ENCODE measurements at regions not wholly inside any gene's neighbourhood (a gene's known extent, or its start where the extent isn't known, plus 50 kb on each side); places are given as distances from the start of the nearest gene placed in this dataset.

GRCh38 chr6:19945843-19946358, 108.7 kb downstream of the ID4 start:
- Histone ChIP-seq H4K20me1 (ENCODE audit: insufficient read depth, low read length) (no peaks in the 10 kb centered on the region), H3K14ac (replicated peaks; ENCODE audit: low read depth, low read length) (no peak overlapping the region), H4K91ac (ENCODE audit: insufficient read depth, low read depth, low read length) (no peak overlapping the region), H3K36me3 (ENCODE audit: control insufficient read depth, insufficient read depth, low read length) (no peaks in the 10 kb centered on the region), H3K23ac (ENCODE audit: low read depth, low read length) (no peak overlapping the region), H2BK15ac (ENCODE audit: low read depth, low read length) (no peak overlapping the region), H3K4me2 (ENCODE audit: low read depth, low read length) (no peak overlapping the region), H3K27ac (ENCODE audit: insufficient read depth, low read length) (no peak overlapping the region), H3K4me3 (ENCODE audit: insufficient read depth, low read depth, low read length) (no peak overlapping the region), H3K9ac (ENCODE audit: low read depth, low read length) (no peak overlapping the region), H2AK5ac (ENCODE audit: low read depth, low read length) (no peak overlapping the region), H2BK120ac (ENCODE audit: low read depth, low read length) (no peak overlapping the region), H3K56ac (ENCODE audit: extremely low read depth, insufficient read depth, low read length) (no peak overlapping the region), H3K4ac (ENCODE audit: low read depth, low read length) (no peak overlapping the region), H3K79me1 (ENCODE audit: low read depth in 1 of 2, low read length in 2 of 2) (no peaks in the 10 kb centered on the region), H4K5ac (ENCODE audit: low read depth, low read length) (no peak overlapping the region), H3K27me3 (ENCODE audit: control insufficient read depth, insufficient read depth, low read length) (no peaks in the 10 kb centered on the region), H4K8ac (ENCODE audit: low read depth in 2 of 2, low read length in 2 of 2) (no peak overlapping the region), H3K18ac (ENCODE audit: low read depth, low read length) (no peak overlapping the region), H3K9me1 (ENCODE audit: insufficient read depth, low read length) (no peaks in the 10 kb centered on the region), H3K4me1 (ENCODE audit: control insufficient read depth, insufficient read depth, low read length) (no peaks in the 10 kb centered on the region), H3K9me3 (ENCODE audit: control insufficient read depth, insufficient read depth, low read length) (peaks cover 2% of the 10 kb centered on the region; the same call in 1 of the 2 replicates), H2BK5ac (ENCODE audit: low read depth, low read length, poor library complexity, severe bottlenecking) (no peak overlapping the region), H2BK20ac (ENCODE audit: low read depth, low read length) (no peak overlapping the region), H2AK9ac (replicated peaks; ENCODE audit: low read depth, low read length, poor library complexity) (no peak overlapping the region), H2AFZ (replicated peaks; ENCODE audit: low read length, poor library complexity) (no peak overlapping the region)
- dilution Hi-C loops (cut with HindIII; ENCODE audit: low sequenced_read_pairs, unreplicated experiment): no loop called here
- intact Hi-C loops (cut with micrococcal nuclease): no loop called here
- DNase-seq: no peak
- no TSS peak for BruUV-seq (replicated peaks)
- no peak for ATAC-seq (ENCODE audit: low read depth)
- POLR2A ChIA-PET (ENCODE audit: unreplicated experiment): no interaction called here
- TF ChIP-seq BHLHE40 (IDR thresholded peaks at IDR 0.05; ENCODE audit: low read depth, low read length) (no peak), SMC3 (IDR thresholded peaks at IDR 0.05; ENCODE audit: low read depth, low read length) (no peak), RCOR1 (IDR thresholded peaks at IDR 0.05; ENCODE audit: insufficient replicate concordance, low read length) (no peak), MAZ (IDR thresholded peaks at IDR 0.05; ENCODE audit: borderline replicate concordance, low read depth, low read length) (no peak), RFX5 (IDR thresholded peaks at IDR 0.05; ENCODE audit: low read depth, low read length) (no peak), FOS (IDR thresholded peaks at IDR 0.05; ENCODE audit: low read depth, low read length) (no peak), CHD1 (IDR thresholded peaks at IDR 0.05; ENCODE audit: low read depth, low read length) (no peak), POLR2A (IDR thresholded peaks at IDR 0.05; ENCODE audit: low read depth, low read length) (no peak), CEBPB (IDR thresholded peaks at IDR 0.05; ENCODE audit: low read depth, low read length) (no peak), ELK1 (IDR thresholded peaks at IDR 0.05; ENCODE audit: borderline replicate concordance, low read depth, low read length) (no peak), CTCF (conservative IDR thresholded peaks at IDR 0.05; ENCODE audit: low read depth, low read length) (no peak), MXI1 (IDR thresholded peaks at IDR 0.05; ENCODE audit: borderline replicate concordance, low read depth, low read length) (no peak), USF2 (IDR thresholded peaks at IDR 0.05; ENCODE audit: low read depth, low read length) (no peak), NFE2L2 (IDR thresholded peaks at IDR 0.05; ENCODE audit: low read depth, low read length) (no peak), RAD21 (IDR thresholded peaks at IDR 0.05; ENCODE audit: low read length) (no peak), MAFK (IDR thresholded peaks at IDR 0.05; ENCODE audit: low read depth, low read length) (no peak)
- WGBS, 2 experiments (ENCODE audit: extremely low coverage in 2 of 2, insufficient read length in 1 of 2): no CpG with 5 or more reads among the region's 3 CpGs
- CTCF ChIA-PET: no interaction called here
- in situ Hi-C loops (cut with MboI; ENCODE audit: low sequenced_read_pairs): no loop called here
